H1 (cell line): ENCODE measurements at regions not wholly inside any gene's neighbourhood (a gene's known extent, or its start where the extent isn't known, plus 50 kb on each side); places are given as distances from the start of the nearest gene placed in this dataset.

Experiments used
- EP300 ChIP-seq, 2 experiments: IDR thresholded peaks; 1 replicate in 1 of 2; 2 replicates in 1 of 2; pipeline ENCODE4 v1.6.1; 2011 to 2012; ENCODE audit warnings: low read depth in 2 of 2, low read length in 2 of 2, mild to moderate bottlenecking in 2 of 2, borderline replicate concordance in 1 of 2, inconsistent platforms in 1 of 2, moderate library complexity in 1 of 2
- FOSL1 ChIP-seq: IDR thresholded peaks from 2 replicates; pipeline ENCODE4 v1.6.1; 2011; ENCODE audit warnings: mild to moderate bottlenecking, low read depth, low read length, moderate library complexity; ENCODE audit not compliant: insufficient read depth
- HDAC2 ChIP-seq, 2 experiments: fragments of 300-600 bp in 1 of 2; sonication (generic) in 1 of 2; IDR thresholded peaks; 2 replicates each; pipeline ENCODE4 v1.6.1; 2011 to 2012; ENCODE audit warnings: low read depth in 2 of 2, low read length in 2 of 2, mild to moderate bottlenecking in 2 of 2, moderate library complexity in 2 of 2, borderline replicate concordance in 1 of 2, inconsistent platforms in 1 of 2
- RBBP5 ChIP-seq: IDR thresholded peaks from 2 replicates; pipeline ENCODE4 v1.7.1; 2012; ENCODE audit warnings: low read depth, mild to moderate bottlenecking, inconsistent platforms, low read length, moderate library complexity, borderline replicate concordance
- TF ChIP-seq, protein P1 (sequence below): fragments of 300-600 bp; sonication (generic); IDR thresholded peaks from 2 replicates; pipeline ENCODE4 v1.7.1; 2012; ENCODE audit warnings: low read length, moderate library complexity, mild to moderate bottlenecking, inconsistent platforms; ENCODE audit not compliant: insufficient replicate concordance

DNA sequence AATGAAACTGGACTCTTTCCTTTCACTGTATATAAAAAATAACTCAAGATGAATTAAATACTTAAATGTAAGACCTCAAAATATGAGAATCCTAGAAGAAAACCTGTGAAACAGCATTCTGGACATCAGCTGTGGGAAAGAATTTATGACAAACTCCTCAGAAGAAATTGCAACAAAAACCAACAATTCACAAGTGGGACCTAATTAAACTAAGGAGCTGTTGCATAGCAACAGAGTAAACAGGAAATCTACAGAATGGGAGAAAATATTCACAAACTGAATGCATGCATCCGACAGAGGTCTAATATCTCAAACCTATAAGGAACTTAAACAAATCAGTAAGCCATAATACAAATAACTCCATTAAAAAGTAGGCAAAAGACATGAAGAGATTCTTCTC lies 851.7 kb upstream of the PCDH10 start (continued):
- TF ChIP-seq, protein P1, sequence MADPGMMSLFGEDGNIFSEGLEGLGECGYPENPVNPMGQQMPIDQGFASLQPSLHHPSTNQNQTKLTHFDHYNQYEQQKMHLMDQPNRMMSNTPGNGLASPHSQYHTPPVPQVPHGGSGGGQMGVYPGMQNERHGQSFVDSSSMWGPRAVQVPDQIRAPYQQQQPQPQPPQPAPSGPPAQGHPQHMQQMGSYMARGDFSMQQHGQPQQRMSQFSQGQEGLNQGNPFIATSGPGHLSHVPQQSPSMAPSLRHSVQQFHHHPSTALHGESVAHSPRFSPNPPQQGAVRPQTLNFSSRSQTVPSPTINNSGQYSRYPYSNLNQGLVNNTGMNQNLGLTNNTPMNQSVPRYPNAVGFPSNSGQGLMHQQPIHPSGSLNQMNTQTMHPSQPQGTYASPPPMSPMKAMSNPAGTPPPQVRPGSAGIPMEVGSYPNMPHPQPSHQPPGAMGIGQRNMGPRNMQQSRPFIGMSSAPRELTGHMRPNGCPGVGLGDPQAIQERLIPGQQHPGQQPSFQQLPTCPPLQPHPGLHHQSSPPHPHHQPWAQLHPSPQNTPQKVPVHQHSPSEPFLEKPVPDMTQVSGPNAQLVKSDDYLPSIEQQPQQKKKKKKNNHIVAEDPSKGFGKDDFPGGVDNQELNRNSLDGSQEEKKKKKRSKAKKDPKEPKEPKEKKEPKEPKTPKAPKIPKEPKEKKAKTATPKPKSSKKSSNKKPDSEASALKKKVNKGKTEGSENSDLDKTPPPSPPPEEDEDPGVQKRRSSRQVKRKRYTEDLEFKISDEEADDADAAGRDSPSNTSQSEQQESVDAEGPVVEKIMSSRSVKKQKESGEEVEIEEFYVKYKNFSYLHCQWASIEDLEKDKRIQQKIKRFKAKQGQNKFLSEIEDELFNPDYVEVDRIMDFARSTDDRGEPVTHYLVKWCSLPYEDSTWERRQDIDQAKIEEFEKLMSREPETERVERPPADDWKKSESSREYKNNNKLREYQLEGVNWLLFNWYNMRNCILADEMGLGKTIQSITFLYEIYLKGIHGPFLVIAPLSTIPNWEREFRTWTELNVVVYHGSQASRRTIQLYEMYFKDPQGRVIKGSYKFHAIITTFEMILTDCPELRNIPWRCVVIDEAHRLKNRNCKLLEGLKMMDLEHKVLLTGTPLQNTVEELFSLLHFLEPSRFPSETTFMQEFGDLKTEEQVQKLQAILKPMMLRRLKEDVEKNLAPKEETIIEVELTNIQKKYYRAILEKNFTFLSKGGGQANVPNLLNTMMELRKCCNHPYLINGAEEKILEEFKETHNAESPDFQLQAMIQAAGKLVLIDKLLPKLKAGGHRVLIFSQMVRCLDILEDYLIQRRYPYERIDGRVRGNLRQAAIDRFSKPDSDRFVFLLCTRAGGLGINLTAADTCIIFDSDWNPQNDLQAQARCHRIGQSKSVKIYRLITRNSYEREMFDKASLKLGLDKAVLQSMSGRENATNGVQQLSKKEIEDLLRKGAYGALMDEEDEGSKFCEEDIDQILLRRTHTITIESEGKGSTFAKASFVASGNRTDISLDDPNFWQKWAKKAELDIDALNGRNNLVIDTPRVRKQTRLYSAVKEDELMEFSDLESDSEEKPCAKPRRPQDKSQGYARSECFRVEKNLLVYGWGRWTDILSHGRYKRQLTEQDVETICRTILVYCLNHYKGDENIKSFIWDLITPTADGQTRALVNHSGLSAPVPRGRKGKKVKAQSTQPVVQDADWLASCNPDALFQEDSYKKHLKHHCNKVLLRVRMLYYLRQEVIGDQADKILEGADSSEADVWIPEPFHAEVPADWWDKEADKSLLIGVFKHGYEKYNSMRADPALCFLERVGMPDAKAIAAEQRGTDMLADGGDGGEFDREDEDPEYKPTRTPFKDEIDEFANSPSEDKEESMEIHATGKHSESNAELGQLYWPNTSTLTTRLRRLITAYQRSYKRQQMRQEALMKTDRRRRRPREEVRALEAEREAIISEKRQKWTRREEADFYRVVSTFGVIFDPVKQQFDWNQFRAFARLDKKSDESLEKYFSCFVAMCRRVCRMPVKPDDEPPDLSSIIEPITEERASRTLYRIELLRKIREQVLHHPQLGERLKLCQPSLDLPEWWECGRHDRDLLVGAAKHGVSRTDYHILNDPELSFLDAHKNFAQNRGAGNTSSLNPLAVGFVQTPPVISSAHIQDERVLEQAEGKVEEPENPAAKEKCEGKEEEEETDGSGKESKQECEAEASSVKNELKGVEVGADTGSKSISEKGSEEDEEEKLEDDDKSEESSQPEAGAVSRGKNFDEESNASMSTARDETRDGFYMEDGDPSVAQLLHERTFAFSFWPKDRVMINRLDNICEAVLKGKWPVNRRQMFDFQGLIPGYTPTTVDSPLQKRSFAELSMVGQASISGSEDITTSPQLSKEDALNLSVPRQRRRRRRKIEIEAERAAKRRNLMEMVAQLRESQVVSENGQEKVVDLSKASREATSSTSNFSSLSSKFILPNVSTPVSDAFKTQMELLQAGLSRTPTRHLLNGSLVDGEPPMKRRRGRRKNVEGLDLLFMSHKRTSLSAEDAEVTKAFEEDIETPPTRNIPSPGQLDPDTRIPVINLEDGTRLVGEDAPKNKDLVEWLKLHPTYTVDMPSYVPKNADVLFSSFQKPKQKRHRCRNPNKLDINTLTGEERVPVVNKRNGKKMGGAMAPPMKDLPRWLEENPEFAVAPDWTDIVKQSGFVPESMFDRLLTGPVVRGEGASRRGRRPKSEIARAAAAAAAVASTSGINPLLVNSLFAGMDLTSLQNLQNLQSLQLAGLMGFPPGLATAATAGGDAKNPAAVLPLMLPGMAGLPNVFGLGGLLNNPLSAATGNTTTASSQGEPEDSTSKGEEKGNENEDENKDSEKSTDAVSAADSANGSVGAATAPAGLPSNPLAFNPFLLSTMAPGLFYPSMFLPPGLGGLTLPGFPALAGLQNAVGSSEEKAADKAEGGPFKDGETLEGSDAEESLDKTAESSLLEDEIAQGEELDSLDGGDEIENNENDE: no peak
- TF ChIP-seq HDAC2 (IDR thresholded peaks at IDR 0.05; ENCODE audit: borderline replicate concordance in 1 of 2, low read depth in 2 of 2, low read length in 2 of 2) (no peak), FOSL1 (no peak), EP300 (IDR thresholded peaks at IDR 0.05; ENCODE audit: borderline replicate concordance in 1 of 2, low read depth in 2 of 2, low read length in 2 of 2) (no peak), RBBP5 (no peak)
